HepG2 (cell line): ENCODE measurements at regions not wholly inside any gene's neighbourhood (a gene's known extent, or its start where the extent isn't known, plus 50 kb on each side); places are given as distances from the start of the nearest gene placed in this dataset.

Source experiments
- ATAC-seq: fragments of 200-7000 bp; cut with Tn5 transposase; 3 replicates; pipeline ENCODE4 v1.9.1; 2020; ENCODE audit warnings: mild to moderate bottlenecking, moderate library complexity
- BruUV-seq: library from RNA; stranded (reverse); fragments of 400-500 nt; replicated peaks from 2 replicates; lab custom pipeline; 2021; lab: Mats Ljungman, UMichigan
- CTCF ChIA-PET: fragments of 300-600 bp; formaldehyde crosslinking; extraction: SDS; loops from one replicate; lab custom pipeline; 2021; ENCODE audit warnings: low total read pairs, inconsistent platforms, low intra/inter-chr PET ratio; lab: Yijun Ruan, JAX
- POLR2A ChIA-PET: fragments of 350-600 bp; sonication (Branson Sonifier 250); formaldehyde crosslinking; loops from one replicate; lab custom pipeline; 2020; ENCODE audit warnings: antibody characterized with exemption, inconsistent platforms; lab: Yijun Ruan, JAX
- DNase-seq: peaks from one replicate; pipeline ENCODE4 v3.0.0-alpha.2; 2015; ENCODE audit warnings: low spot score
- FAIRE-seq: peaks from 3 replicates; lab custom pipeline; 2011; peaks lifted over from hg19 to GRCh38; lab: Jason Lieb, UNC
- H2AFZ ChIP-seq: one replicate; pipeline ENCODE4 v1.6.1; 2011; ENCODE audit warnings: low read length, inconsistent platforms
- H3K27ac ChIP-seq: fragments of 300-600 bp; 3 replicates; pipeline ENCODE4 v1.8.0; 2011; ENCODE audit warnings: mixed run types, mild to moderate bottlenecking, mixed read lengths, low read length, inconsistent platforms; ENCODE audit not compliant: insufficient read depth; ENCODE audit errors: extremely low read length
- H3K27me3 ChIP-seq, 2 experiments: fragments of 200-600 bp in 1 of 2; 2 replicates in 1 of 2; 3 replicates in 1 of 2; pipeline versions ENCODE4 v1.6.0 to v1.8.0; 2011; ENCODE audit warnings: low read length in 2 of 2, mild to moderate bottlenecking in 2 of 2, moderate library complexity in 2 of 2, inconsistent platforms in 1 of 2; ENCODE audit not compliant: insufficient read depth in 2 of 2, control insufficient read depth in 1 of 2
- H3K36me3 ChIP-seq, 2 experiments: fragments of 200-600 bp in 1 of 2; replicated peaks in 1 of 2; 2 replicates in 1 of 2; 3 replicates in 1 of 2; pipeline versions ENCODE4 v1.5.1 to v1.8.0; 2011; ENCODE audit warnings: low read length in 2 of 2, inconsistent platforms in 1 of 2; ENCODE audit not compliant: insufficient read depth in 2 of 2, control insufficient read depth in 1 of 2
- H3K4me1 ChIP-seq: 2 replicates; pipeline ENCODE4 v1.5.1; 2012; ENCODE audit warnings: low read length, inconsistent platforms; ENCODE audit not compliant: insufficient read depth
- H3K4me2 ChIP-seq: 2 replicates; pipeline ENCODE4 v1.6.0; 2011; ENCODE audit warnings: low read depth, low read length, inconsistent platforms
- H3K4me3 ChIP-seq, 3 experiments: fragments of 200-600 bp in 1 of 3; sonication (generic), shearing (Covaris generic) in 1 of 3; replicated peaks in 1 of 3; 2 replicates each; pipeline ENCODE4 v1.5.1; 2011 to 2016; ENCODE audit warnings: low read length in 3 of 3, inconsistent platforms in 2 of 3, low read depth in 2 of 3, mild to moderate bottlenecking in 2 of 3, control low read depth in 1 of 3, mixed read lengths in 1 of 3; ENCODE audit not compliant: insufficient read depth in 1 of 3
- H3K79me2 ChIP-seq: one replicate; pipeline ENCODE4 v1.6.1; 2011; ENCODE audit warnings: low read length, inconsistent platforms; ENCODE audit not compliant: insufficient read depth
- H3K9ac ChIP-seq: 2 replicates; pipeline ENCODE4 v1.6.0; 2011; ENCODE audit warnings: mild to moderate bottlenecking, low read depth, low read length, inconsistent platforms; ENCODE audit not compliant: insufficient read depth
- H3K9me3 ChIP-seq: 2 replicates; pipeline ENCODE4 v1.5.1; 2012; ENCODE audit warnings: mild to moderate bottlenecking, low read length
- H4K20me1 ChIP-seq: 2 replicates; pipeline ENCODE4 v1.6.0; 2011; ENCODE audit warnings: inconsistent platforms, mild to moderate bottlenecking, low read length, moderate library complexity; ENCODE audit not compliant: insufficient read depth
- ATF7 ChIP-seq, 2 experiments: fragments of 450-650 bp in 1 of 2; sonication (generic) in 1 of 2; formaldehyde crosslinking in 1 of 2; IDR thresholded peaks; 2 replicates each; pipeline versions ENCODE4 v1.4.0 to v1.6.1; 2016 to 2020; ENCODE audit warnings: antibody characterized with exemption in 1 of 2, mild to moderate bottlenecking in 1 of 2, missing genetic modification reagents in 1 of 2
- DPF2 ChIP-seq: sonication (generic); formaldehyde crosslinking; IDR thresholded peaks from 2 replicates; pipeline ENCODE4 v1.4.0; 2020; ENCODE audit warnings: mild to moderate bottlenecking, low read depth, missing genetic modification reagents, borderline replicate concordance
- KAT7 ChIP-seq: IDR thresholded peaks from 2 replicates; pipeline ENCODE4 v1.6.1; 2018; ENCODE audit warnings: borderline replicate concordance, missing compliant biosample characterization
- KDM5A ChIP-seq: fragments of 200-600 bp; sonication (generic); IDR thresholded peaks from 2 replicates; pipeline ENCODE4 v1.7.0; 2018; ENCODE audit warnings: antibody characterized with exemption, mild to moderate bottlenecking, low read length, borderline replicate concordance
- MTF1 ChIP-seq: sonication (generic); formaldehyde crosslinking; IDR thresholded peaks from 2 replicates; pipeline ENCODE4 v1.5.0; 2020; ENCODE audit warnings: missing genetic modification reagents
- NCOA1 ChIP-seq: sonication (generic); formaldehyde crosslinking; IDR thresholded peaks from 2 replicates; pipeline ENCODE4 v1.9.0; 2021; ENCODE audit warnings: missing genetic modification reagents
- PCBP2 ChIP-seq: fragments of 200-400 bp; formaldehyde crosslinking; optimal IDR thresholded peaks from 2 replicates; pipeline ENCODE3; 2018; ENCODE audit warnings: low read length, low read depth; ENCODE audit not compliant: poor library complexity, severe bottlenecking
- RARA ChIP-seq: IDR thresholded peaks from 2 replicates; pipeline ENCODE4 v1.6.1; 2016; ENCODE audit warnings: missing genetic modification reagents, missing compliant biosample characterization
- ZEB1 ChIP-seq: IDR thresholded peaks from 2 replicates; pipeline ENCODE4 v1.6.1; 2012; ENCODE audit warnings: mild to moderate bottlenecking, low read depth, inconsistent platforms; ENCODE audit not compliant: insufficient replicate concordance
- ZNF414 ChIP-seq: sonication (generic); formaldehyde crosslinking; IDR thresholded peaks from 2 replicates; pipeline ENCODE4 v1.5.0; 2020; ENCODE audit warnings: missing genetic modification reagents
- ZNF460 ChIP-seq: sonication (generic); formaldehyde crosslinking; IDR thresholded peaks from 2 replicates; pipeline ENCODE4 v1.5.1; 2020; ENCODE audit warnings: missing genetic modification reagents, mild to moderate bottlenecking, borderline replicate concordance
- ZNF468 ChIP-seq: sonication (generic); formaldehyde crosslinking; IDR thresholded peaks from 2 replicates; pipeline ENCODE4 v1.8.0; 2022; ENCODE audit warnings: mild to moderate bottlenecking, moderate library complexity, missing genetic modification reagents
- ZNF580 ChIP-seq: IDR thresholded peaks from 2 replicates; pipeline ENCODE4 v1.6.1; 2016; ENCODE audit warnings: low read depth, borderline replicate concordance
- ZNF616 ChIP-seq: sonication (generic); formaldehyde crosslinking; IDR thresholded peaks from 2 replicates; pipeline ENCODE4 v1.5.0; 2020; ENCODE audit warnings: low read depth, mild to moderate bottlenecking, missing genetic modification reagents
- ZNF704 ChIP-seq: sonication (generic); formaldehyde crosslinking; IDR thresholded peaks from 2 replicates; pipeline ENCODE4 v1.8.1; 2023; ENCODE audit warnings: mild to moderate bottlenecking, inconsistent platforms, moderate library complexity, missing genetic modification reagents, borderline replicate concordance
- ZSCAN20 ChIP-seq: sonication (generic); formaldehyde crosslinking; IDR thresholded peaks from 2 replicates; pipeline ENCODE4 v1.4.0; 2020; ENCODE audit warnings: missing genetic modification reagents, mild to moderate bottlenecking, borderline replicate concordance
- ZSCAN9 ChIP-seq: IDR thresholded peaks from 2 replicates; pipeline ENCODE4 v1.6.1; 2016; ENCODE audit warnings: borderline replicate concordance
- WGBS: methylation state at CpG from one replicate; pipeline ENCODE4 v1.1.6; 2017; ENCODE audit warnings: low lambda C conversion rate; 5-methylcytosine and 5-hydroxymethylcytosine counted together
- in situ Hi-C: cut with HindIII; loops from 2 replicates; pipeline ENCODE4 v1.10.0; 2017; ENCODE audit warnings: low pct_unique_long_range_greater_than_20kb; ENCODE audit not compliant: extremely low pct_ligation_motif_present
- intact Hi-C: fragments of 100-400 bp; cut with micrococcal nuclease; formaldehyde crosslinking; loops from one replicate; pipeline ENCODE4 v1.10.0; 2022; ENCODE audit not compliant: unreplicated experiment

- 37% methylated on average over 8 of the region's 8 CpGs for WGBS
- Histone ChIP-seq H3K4me2 (no peak overlapping the region), H3K4me1 (no peaks in the 10 kb centered on the region), H3K79me2 (no peaks in the 10 kb centered on the region), H3K9ac (no peak overlapping the region), H3K27ac (no peak overlapping the region), H3K36me3 (no peaks in the 10 kb centered on the region), H4K20me1 (no peaks in the 10 kb centered on the region), H3K9me3 (no peaks in the 10 kb centered on the region), H3K4me3 (no peak overlapping the region), H2AFZ (no peak overlapping the region), H3K27me3 (no peaks in the 10 kb centered on the region)
- POLR2A ChIA-PET: no interaction called here
- no peak for ATAC-seq
- TF ChIP-seq KDM5A (no peak), MTF1 (CRISPR knock-in tag) (no peak), ZNF704 (CRISPR knock-in tag) (no peak), NCOA1 (CRISPR knock-in tag) (no peak), RARA (no peak), ATF7 (IDR thresholded peaks at IDR 0.05) (no peak), ATF7 (CRISPR knock-in tag; IDR thresholded peaks at IDR 0.05) (no peak), ZSCAN9 (CRISPR knock-in tag) (no peak), ZNF616 (no peak), KAT7 (no peak), ZNF580 (CRISPR knock-in tag) (no peak), ZNF468 (no peak), ZNF460 (CRISPR knock-in tag) (no peak), PCBP2 (no peak), ZSCAN20 (CRISPR knock-in tag) (no peak), DPF2 (CRISPR knock-in tag) (no peak), ZNF414 (no peak), ZEB1 (no peak)
- CTCF ChIA-PET: no interaction called here
- in situ Hi-C loops (no loop called here), intact Hi-C loops (no loop called here)
- DNase-seq: no peak
- BruUV-seq: no TSS peak
- no peak for FAIRE-seq
Observed at GRCh38 chr9:88202321-88202720, 64.0 kb upstream of the SPATA31C2 start.
